Testis (tissue), 2 donors: ENCODE measurements at regions not wholly inside any gene's neighbourhood (a gene's known extent, or its start where the extent isn't known, plus 50 kb on each side); places are given as distances from the start of the nearest gene placed in this dataset.
"Not testable (repeated sequence)": the region's sequence is repeated elsewhere in the genome, so short reads cannot be mapped to it uniquely, and the experiment has no call there.

Experiments
- POLR2A ChIP-seq: fragments of 450-650 bp; IDR thresholded peaks from one replicate; pipeline ENCODE4 v1.6.1; 2017; ENCODE audit warnings: antibody characterized with exemption, mild to moderate bottlenecking, moderate library complexity
- TF ChIP-seq, protein P1 (sequence below), 3 experiments: fragments of 450-650 bp in 2 of 3; fragments of 200-600 bp in 1 of 3; sonication (generic) in 1 of 3; IDR thresholded peaks; one replicate each; pipeline ENCODE4 v1.5.1; 2016 to 2019; ENCODE audit warnings: antibody characterized with exemption in 3 of 3, mild to moderate bottlenecking in 2 of 3, moderate library complexity in 1 of 3

DNA sequence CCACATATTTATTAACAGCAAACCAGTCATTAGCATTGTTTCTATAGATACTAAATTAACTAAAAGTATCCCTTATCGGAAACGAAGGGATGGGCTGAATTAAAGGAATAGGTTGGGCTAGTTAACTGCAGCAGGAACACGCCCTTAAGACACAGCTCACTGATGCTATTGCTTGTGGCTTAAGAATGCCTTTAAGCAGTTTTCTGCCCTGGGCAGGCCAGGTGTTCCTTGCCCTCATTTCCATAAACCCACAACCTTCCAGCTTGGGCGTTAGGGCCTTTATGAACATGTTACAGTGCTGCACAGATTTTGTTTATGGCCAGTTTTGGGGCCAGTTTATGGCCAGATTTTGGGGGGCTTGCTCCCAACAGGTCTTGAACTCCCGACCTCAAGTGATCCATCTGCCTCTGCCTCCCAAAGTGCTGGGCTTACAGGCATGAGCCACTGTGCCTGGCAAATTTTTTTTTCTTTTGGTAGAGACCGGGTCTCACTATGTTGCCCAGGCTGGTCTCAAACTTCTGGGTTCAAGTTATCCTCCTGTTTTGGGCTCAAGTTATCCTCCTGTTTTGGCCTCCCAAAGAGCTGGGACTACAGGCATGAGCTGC, 90.1 kb upstream of the GRIN2A start:
- not testable (repeated sequence) for TF ChIP-seq POLR2A
- TF ChIP-seq, protein P1, sequence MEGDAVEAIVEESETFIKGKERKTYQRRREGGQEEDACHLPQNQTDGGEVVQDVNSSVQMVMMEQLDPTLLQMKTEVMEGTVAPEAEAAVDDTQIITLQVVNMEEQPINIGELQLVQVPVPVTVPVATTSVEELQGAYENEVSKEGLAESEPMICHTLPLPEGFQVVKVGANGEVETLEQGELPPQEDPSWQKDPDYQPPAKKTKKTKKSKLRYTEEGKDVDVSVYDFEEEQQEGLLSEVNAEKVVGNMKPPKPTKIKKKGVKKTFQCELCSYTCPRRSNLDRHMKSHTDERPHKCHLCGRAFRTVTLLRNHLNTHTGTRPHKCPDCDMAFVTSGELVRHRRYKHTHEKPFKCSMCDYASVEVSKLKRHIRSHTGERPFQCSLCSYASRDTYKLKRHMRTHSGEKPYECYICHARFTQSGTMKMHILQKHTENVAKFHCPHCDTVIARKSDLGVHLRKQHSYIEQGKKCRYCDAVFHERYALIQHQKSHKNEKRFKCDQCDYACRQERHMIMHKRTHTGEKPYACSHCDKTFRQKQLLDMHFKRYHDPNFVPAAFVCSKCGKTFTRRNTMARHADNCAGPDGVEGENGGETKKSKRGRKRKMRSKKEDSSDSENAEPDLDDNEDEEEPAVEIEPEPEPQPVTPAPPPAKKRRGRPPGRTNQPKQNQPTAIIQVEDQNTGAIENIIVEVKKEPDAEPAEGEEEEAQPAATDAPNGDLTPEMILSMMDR (IDR thresholded peaks at IDR 0.05) = not testable (repeated sequence)
